SK-N-SH (cell line): ENCODE measurements at regions not wholly inside any gene's neighbourhood (a gene's known extent, or its start where the extent isn't known, plus 50 kb on each side); places are given as distances from the start of the nearest gene placed in this dataset.

Source experiments
- CTCF ChIA-PET: fragments of 300-600, 350-600 bp; formaldehyde crosslinking; extraction: SDS; loops from one replicate; lab custom pipeline; 2021; lab: Yijun Ruan, JAX
- POLR2A ChIA-PET: fragments of 350-600 bp; sonication (Branson Sonifier 250); formaldehyde crosslinking; extraction: SDS; loops from one replicate; lab custom pipeline; 2020; ENCODE audit warnings: antibody characterized with exemption, inconsistent platforms; lab: Yijun Ruan, JAX
- DNase-seq: peaks from one replicate; pipeline ENCODE4 v3.0.0; 2012
- H2AFZ ChIP-seq: fragments of 200-600 bp; sonication (generic); 2 replicates; pipeline ENCODE4 v1.8.1; 2016; ENCODE audit warnings: antibody characterized with exemption, mild to moderate bottlenecking, low read depth
- H3F3A ChIP-seq: fragments of 200-600 bp; sonication (generic); replicated peaks from 2 replicates; pipeline ENCODE3; 2016; ENCODE audit warnings: antibody characterized with exemption, mild to moderate bottlenecking; ENCODE audit not compliant: insufficient read depth
- H3K27ac ChIP-seq, 2 experiments: fragments of 200-500 bp in 1 of 2; fragments of 200-600 bp in 1 of 2; sonication (Bioruptor generic) in 1 of 2; sonication (generic), shearing (Covaris generic) in 1 of 2; 2 replicates each; pipeline versions ENCODE4 v1.5.1 to v1.6.1; 2014 to 2016; ENCODE audit warnings: low read depth in 2 of 2, inconsistent platforms in 1 of 2, low read length in 1 of 2, mild to moderate bottlenecking in 1 of 2, mixed read lengths in 1 of 2
- H3K27me3 ChIP-seq: fragments of 200-600 bp; sonication (generic), shearing (Covaris generic); 2 replicates; pipeline ENCODE4 v1.6.1; 2016; ENCODE audit warnings: mixed run types; ENCODE audit not compliant: insufficient read depth
- H3K36me3 ChIP-seq, 2 experiments: fragments of 200-500 bp in 1 of 2; fragments of 200-600 bp in 1 of 2; sonication (Bioruptor generic) in 1 of 2; sonication (generic) in 1 of 2; replicated peaks in 1 of 2; 2 replicates each; pipeline versions ENCODE3 to v1.5.1; 2014 to 2016; ENCODE audit warnings: low read length in 1 of 2, mild to moderate bottlenecking in 1 of 2; ENCODE audit not compliant: insufficient read depth in 2 of 2, control insufficient read depth in 1 of 2
- H3K4me1 ChIP-seq, 2 experiments: fragments of 200-500 bp in 1 of 2; fragments of 200-600 bp in 1 of 2; sonication (Bioruptor generic) in 1 of 2; sonication (generic), shearing (Covaris generic) in 1 of 2; 2 replicates each; pipeline versions ENCODE4 v1.5.1 to v1.6.1; 2014 to 2016; ENCODE audit warnings: low read depth in 1 of 2, low read length in 1 of 2, mixed run types in 1 of 2; ENCODE audit not compliant: insufficient read depth in 2 of 2, control insufficient read depth in 1 of 2
- H3K4me2 ChIP-seq: fragments of 200-600 bp; sonication (generic), shearing (Covaris generic); 2 replicates; pipeline ENCODE4 v1.6.1; 2017; ENCODE audit warnings: mixed run types
- H3K4me3 ChIP-seq, 2 experiments: fragments of 200-500 bp in 1 of 2; fragments of 200-600 bp in 1 of 2; sonication (Bioruptor generic) in 1 of 2; sonication (generic), shearing (Covaris generic) in 1 of 2; 2 replicates each; pipeline versions ENCODE4 v1.5.1 to v1.8.1; 2014 to 2016; ENCODE audit warnings: low read depth in 2 of 2, inconsistent platforms in 1 of 2, low read length in 1 of 2, mild to moderate bottlenecking in 1 of 2, mixed read lengths in 1 of 2, moderate library complexity in 1 of 2
- H3K79me2 ChIP-seq: fragments of 200-600 bp; sonication (generic); 2 replicates; pipeline ENCODE4 v1.8.1; 2017; ENCODE audit warnings: mild to moderate bottlenecking; ENCODE audit not compliant: insufficient read depth
- H3K9ac ChIP-seq: fragments of 200-600 bp; sonication (generic); 2 replicates; pipeline ENCODE4 v1.6.1; 2017; ENCODE audit warnings: mixed run types
- H3K9me2 ChIP-seq: fragments of 200-600 bp; sonication (generic); 2 replicates; pipeline ENCODE4 v1.6.1; 2017; ENCODE audit warnings: mixed run types
- H3K9me3 ChIP-seq: fragments of 200-600 bp; sonication (generic); 2 replicates; pipeline ENCODE4 v1.6.1; 2017; ENCODE audit warnings: mixed run types, mild to moderate bottlenecking, moderate library complexity
- H4K20me1 ChIP-seq: fragments of 200-600 bp; sonication (generic); 2 replicates; pipeline ENCODE4 v1.6.1; 2017; ENCODE audit warnings: mild to moderate bottlenecking, mixed run types; ENCODE audit not compliant: insufficient read depth
- CHD2 ChIP-seq: fragments of 150-350 bp; IDR thresholded peaks from 2 replicates; pipeline ENCODE4 v1.6.1; 2018; ENCODE audit warnings: low read length; ENCODE audit not compliant: partially characterized antibody
- EP300 ChIP-seq, 2 experiments: IDR thresholded peaks; 2 replicates each; pipeline versions ENCODE4 v1.4.0 to v1.6.1; 2012; ENCODE audit warnings: borderline replicate concordance in 1 of 2, low read depth in 1 of 2, low read length in 1 of 2
- EZH2phosphoT487 ChIP-seq: fragments of 200-600 bp; sonication (generic); IDR thresholded peaks from 2 replicates; pipeline ENCODE4 v1.6.1; 2017; ENCODE audit warnings: low read depth, mixed run types, mild to moderate bottlenecking, antibody characterized with exemption, moderate library complexity, borderline replicate concordance
- FOSL2 ChIP-seq: IDR thresholded peaks from 2 replicates; pipeline ENCODE4 v1.4.0; 2012; ENCODE audit warnings: low read depth, mild to moderate bottlenecking, moderate library complexity, borderline replicate concordance
- FOXM1 ChIP-seq: IDR thresholded peaks from 2 replicates; pipeline ENCODE4 v1.4.0; 2012; ENCODE audit warnings: low read depth, mild to moderate bottlenecking
- JUND ChIP-seq: IDR thresholded peaks from 2 replicates; pipeline ENCODE4 v1.4.0; 2012
- RAD21 ChIP-seq: IDR thresholded peaks from 2 replicates; pipeline ENCODE4 v1.6.1; 2012; ENCODE audit warnings: mild to moderate bottlenecking, low read length
- RFX5 ChIP-seq: IDR thresholded peaks from 2 replicates; pipeline ENCODE4 v1.6.1; 2012; ENCODE audit warnings: mild to moderate bottlenecking, improper control_type of control experiment, low read length
- SMC3 ChIP-seq: IDR thresholded peaks from 2 replicates; pipeline ENCODE4 v1.6.1; 2012; ENCODE audit warnings: low read depth, low read length, improper control_type of control experiment
- TEAD4 ChIP-seq: IDR thresholded peaks from 2 replicates; pipeline ENCODE4 v1.4.0; 2012; ENCODE audit warnings: mild to moderate bottlenecking, borderline replicate concordance; ENCODE audit not compliant: insufficient read depth
- WGBS: methylation state at CpG from one replicate; pipeline ENCODE4 v1.1.6; 2017; ENCODE audit warnings: low lambda C conversion rate; 5-methylcytosine and 5-hydroxymethylcytosine counted together
- TF ChIP-seq, protein P1 (sequence below): fragments of 150-350 bp; IDR thresholded peaks from 2 replicates; pipeline ENCODE4 v1.6.1; 2016; ENCODE audit warnings: mild to moderate bottlenecking, low read depth, low read length
- TF ChIP-seq, protein P2 (sequence below): IDR thresholded peaks from 2 replicates; pipeline ENCODE4 v1.6.1; 2012; ENCODE audit warnings: mild to moderate bottlenecking, low read depth, low read length, moderate library complexity
- TF ChIP-seq, protein P3 (sequence below): fragments of 200-600 bp; sonication (generic); IDR thresholded peaks from 2 replicates; pipeline ENCODE4 v1.6.1; 2017; ENCODE audit warnings: antibody characterized with exemption, mild to moderate bottlenecking, moderate library complexity
- TF ChIP-seq, protein P4 (sequence below): IDR thresholded peaks from 2 replicates; pipeline ENCODE4 v1.4.0; 2012; ENCODE audit warnings: low read depth, borderline replicate concordance
- TF ChIP-seq, protein P5 (sequence below): IDR thresholded peaks from 2 replicates; pipeline ENCODE4 v1.4.0; 2012; ENCODE audit warnings: low read depth
- TF ChIP-seq, protein P6 (sequence below): fragments of 150-350 bp; IDR thresholded peaks from 2 replicates; pipeline ENCODE4 v1.6.1; 2017; ENCODE audit warnings: antibody characterized with exemption, low read length, low read depth, borderline replicate concordance
- TF ChIP-seq, protein P7 (sequence below): IDR thresholded peaks from 2 replicates; pipeline ENCODE4; 2012

DNA sequence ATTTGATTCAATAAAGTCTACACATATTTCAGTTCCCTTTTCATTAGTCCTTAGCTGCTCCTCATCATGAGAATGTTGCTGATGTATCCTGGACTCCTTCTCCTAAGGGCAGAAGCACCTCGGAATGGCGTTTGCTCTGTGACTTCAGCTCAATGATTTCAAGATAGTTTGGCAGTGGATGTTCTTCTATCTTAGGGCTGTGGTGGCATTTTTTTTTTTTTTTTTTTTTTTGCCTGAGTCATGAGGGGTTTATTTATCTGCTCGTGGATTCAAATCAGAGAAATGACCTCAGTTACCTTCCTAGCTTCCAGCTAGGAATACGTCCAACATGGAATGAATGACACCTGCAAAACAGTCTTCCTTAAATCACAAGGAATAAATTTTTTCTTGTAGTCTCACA lies 220.0 kb upstream of the ZBED5 start:
- H4K20me1 ChIP-seq = no peaks in the 10 kb centered on the region
- DNase-seq = no peak
- H3K36me3 ChIP-seq = no peaks in the 10 kb centered on the region
- ChIA-PET CTCF (interaction anchor here (1.0 kb wide), 1 partner anchor 8 kb away, joined by 3 read pairs; no protein-coding TSS in a partner anchor), POLR2A (no interaction called here)
- H3K9ac ChIP-seq = no peak overlapping the region
- H3K27ac ChIP-seq = no peak overlapping the region
- H3K9me2 ChIP-seq = no peaks in the 10 kb centered on the region
- WGBS = 34% methylated on average over 4 of the region's 4 CpGs
- no peak overlapping the region for H3K4me3 ChIP-seq
- no peaks in the 10 kb centered on the region for H3K4me1 ChIP-seq
- no peak overlapping the region for H2AFZ ChIP-seq
- no peak overlapping the region for H3K4me2 ChIP-seq
- TF ChIP-seq CHD2 (no peak), FOSL2 (no peak), FOXM1 (no peak), RAD21 (no peak), TEAD4 (no peak), EZH2phosphoT487 (no peak), SMC3 (no peak), JUND (no peak), RFX5 (no peak), EP300 (IDR thresholded peaks at IDR 0.05; ENCODE audit: borderline replicate concordance in 1 of 2, low read depth in 1 of 2, low read length in 1 of 2) (no peak)
- TF ChIP-seq, protein P1, sequence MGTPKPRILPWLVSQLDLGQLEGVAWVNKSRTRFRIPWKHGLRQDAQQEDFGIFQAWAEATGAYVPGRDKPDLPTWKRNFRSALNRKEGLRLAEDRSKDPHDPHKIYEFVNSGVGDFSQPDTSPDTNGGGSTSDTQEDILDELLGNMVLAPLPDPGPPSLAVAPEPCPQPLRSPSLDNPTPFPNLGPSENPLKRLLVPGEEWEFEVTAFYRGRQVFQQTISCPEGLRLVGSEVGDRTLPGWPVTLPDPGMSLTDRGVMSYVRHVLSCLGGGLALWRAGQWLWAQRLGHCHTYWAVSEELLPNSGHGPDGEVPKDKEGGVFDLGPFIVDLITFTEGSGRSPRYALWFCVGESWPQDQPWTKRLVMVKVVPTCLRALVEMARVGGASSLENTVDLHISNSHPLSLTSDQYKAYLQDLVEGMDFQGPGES = no peak
- TF ChIP-seq, protein P2, sequence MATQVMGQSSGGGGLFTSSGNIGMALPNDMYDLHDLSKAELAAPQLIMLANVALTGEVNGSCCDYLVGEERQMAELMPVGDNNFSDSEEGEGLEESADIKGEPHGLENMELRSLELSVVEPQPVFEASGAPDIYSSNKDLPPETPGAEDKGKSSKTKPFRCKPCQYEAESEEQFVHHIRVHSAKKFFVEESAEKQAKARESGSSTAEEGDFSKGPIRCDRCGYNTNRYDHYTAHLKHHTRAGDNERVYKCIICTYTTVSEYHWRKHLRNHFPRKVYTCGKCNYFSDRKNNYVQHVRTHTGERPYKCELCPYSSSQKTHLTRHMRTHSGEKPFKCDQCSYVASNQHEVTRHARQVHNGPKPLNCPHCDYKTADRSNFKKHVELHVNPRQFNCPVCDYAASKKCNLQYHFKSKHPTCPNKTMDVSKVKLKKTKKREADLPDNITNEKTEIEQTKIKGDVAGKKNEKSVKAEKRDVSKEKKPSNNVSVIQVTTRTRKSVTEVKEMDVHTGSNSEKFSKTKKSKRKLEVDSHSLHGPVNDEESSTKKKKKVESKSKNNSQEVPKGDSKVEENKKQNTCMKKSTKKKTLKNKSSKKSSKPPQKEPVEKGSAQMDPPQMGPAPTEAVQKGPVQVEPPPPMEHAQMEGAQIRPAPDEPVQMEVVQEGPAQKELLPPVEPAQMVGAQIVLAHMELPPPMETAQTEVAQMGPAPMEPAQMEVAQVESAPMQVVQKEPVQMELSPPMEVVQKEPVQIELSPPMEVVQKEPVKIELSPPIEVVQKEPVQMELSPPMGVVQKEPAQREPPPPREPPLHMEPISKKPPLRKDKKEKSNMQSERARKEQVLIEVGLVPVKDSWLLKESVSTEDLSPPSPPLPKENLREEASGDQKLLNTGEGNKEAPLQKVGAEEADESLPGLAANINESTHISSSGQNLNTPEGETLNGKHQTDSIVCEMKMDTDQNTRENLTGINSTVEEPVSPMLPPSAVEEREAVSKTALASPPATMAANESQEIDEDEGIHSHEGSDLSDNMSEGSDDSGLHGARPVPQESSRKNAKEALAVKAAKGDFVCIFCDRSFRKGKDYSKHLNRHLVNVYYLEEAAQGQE = no peak
- TF ChIP-seq, protein P3, sequence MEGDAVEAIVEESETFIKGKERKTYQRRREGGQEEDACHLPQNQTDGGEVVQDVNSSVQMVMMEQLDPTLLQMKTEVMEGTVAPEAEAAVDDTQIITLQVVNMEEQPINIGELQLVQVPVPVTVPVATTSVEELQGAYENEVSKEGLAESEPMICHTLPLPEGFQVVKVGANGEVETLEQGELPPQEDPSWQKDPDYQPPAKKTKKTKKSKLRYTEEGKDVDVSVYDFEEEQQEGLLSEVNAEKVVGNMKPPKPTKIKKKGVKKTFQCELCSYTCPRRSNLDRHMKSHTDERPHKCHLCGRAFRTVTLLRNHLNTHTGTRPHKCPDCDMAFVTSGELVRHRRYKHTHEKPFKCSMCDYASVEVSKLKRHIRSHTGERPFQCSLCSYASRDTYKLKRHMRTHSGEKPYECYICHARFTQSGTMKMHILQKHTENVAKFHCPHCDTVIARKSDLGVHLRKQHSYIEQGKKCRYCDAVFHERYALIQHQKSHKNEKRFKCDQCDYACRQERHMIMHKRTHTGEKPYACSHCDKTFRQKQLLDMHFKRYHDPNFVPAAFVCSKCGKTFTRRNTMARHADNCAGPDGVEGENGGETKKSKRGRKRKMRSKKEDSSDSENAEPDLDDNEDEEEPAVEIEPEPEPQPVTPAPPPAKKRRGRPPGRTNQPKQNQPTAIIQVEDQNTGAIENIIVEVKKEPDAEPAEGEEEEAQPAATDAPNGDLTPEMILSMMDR = no peak
- TF ChIP-seq, protein P4, sequence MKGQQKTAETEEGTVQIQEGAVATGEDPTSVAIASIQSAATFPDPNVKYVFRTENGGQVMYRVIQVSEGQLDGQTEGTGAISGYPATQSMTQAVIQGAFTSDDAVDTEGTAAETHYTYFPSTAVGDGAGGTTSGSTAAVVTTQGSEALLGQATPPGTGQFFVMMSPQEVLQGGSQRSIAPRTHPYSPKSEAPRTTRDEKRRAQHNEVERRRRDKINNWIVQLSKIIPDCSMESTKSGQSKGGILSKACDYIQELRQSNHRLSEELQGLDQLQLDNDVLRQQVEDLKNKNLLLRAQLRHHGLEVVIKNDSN = no peak
- TF ChIP-seq, protein P5, sequence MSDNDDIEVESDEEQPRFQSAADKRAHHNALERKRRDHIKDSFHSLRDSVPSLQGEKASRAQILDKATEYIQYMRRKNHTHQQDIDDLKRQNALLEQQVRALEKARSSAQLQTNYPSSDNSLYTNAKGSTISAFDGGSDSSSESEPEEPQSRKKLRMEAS = no peak
- TF ChIP-seq, protein P6, sequence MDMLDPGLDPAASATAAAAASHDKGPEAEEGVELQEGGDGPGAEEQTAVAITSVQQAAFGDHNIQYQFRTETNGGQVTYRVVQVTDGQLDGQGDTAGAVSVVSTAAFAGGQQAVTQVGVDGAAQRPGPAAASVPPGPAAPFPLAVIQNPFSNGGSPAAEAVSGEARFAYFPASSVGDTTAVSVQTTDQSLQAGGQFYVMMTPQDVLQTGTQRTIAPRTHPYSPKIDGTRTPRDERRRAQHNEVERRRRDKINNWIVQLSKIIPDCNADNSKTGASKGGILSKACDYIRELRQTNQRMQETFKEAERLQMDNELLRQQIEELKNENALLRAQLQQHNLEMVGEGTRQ = no peak
- TF ChIP-seq, protein P7, sequence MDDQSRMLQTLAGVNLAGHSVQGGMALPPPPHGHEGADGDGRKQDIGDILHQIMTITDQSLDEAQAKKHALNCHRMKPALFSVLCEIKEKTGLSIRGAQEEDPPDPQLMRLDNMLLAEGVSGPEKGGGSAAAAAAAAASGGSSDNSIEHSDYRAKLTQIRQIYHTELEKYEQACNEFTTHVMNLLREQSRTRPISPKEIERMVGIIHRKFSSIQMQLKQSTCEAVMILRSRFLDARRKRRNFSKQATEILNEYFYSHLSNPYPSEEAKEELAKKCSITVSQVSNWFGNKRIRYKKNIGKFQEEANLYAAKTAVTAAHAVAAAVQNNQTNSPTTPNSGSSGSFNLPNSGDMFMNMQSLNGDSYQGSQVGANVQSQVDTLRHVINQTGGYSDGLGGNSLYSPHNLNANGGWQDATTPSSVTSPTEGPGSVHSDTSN = no peak
- no peaks in the 10 kb centered on the region for H3F3A ChIP-seq
- no peaks in the 10 kb centered on the region for H3K9me3 ChIP-seq
- no peaks in the 10 kb centered on the region for H3K79me2 ChIP-seq
- H3K27me3 ChIP-seq = no peaks in the 10 kb centered on the region
